ENCODE measurements at regions not wholly inside any gene's neighbourhood (a gene's known extent, or its start where the extent isn't known, plus 50 kb on each side); places are given as distances from the start of the nearest gene placed in this dataset.

GRCh38 chr13:102935896-102936321, 90.1 kb downstream of the ERCC5 start:
- TF ChIP-seq CTCF (tag by site-specific recombination; IDR thresholded peaks at IDR 0.05) (no peak), ZBTB7A (tag by site-specific recombination; IDR thresholded peaks at IDR 0.05; ENCODE audit: low read depth) (no peak), ZNF274 (IDR thresholded peaks at IDR 0.05; ENCODE audit: low read length) (no peak), ZNF274 (tag by site-specific recombination; IDR thresholded peaks at IDR 0.05; ENCODE audit: borderline replicate concordance) (no peak), ZNF645 (tag by site-specific recombination; IDR thresholded peaks at IDR 0.05) (no peak), PATZ1 (tag by site-specific recombination; IDR thresholded peaks at IDR 0.05) (no peak), ZNF175 (tag by site-specific recombination; IDR thresholded peaks at IDR 0.05) (no peak)

All from HEK293 (cell line).